A673 (cell line): ENCODE measurements at regions not wholly inside any gene's neighbourhood (a gene's known extent, or its start where the extent isn't known, plus 50 kb on each side); places are given as distances from the start of the nearest gene placed in this dataset.

Experiments
- BruUV-seq: library from RNA; stranded (reverse); fragments of 400-500 nt; replicated peaks from 2 replicates; lab custom pipeline; 2021; lab: Mats Ljungman, UMichigan
- CTCF ChIA-PET: fragments of 300-600 bp; sonication (Branson Sonifier 250); formaldehyde crosslinking; loops from one replicate; lab custom pipeline; 2022; ENCODE audit warnings: antibody characterized with exemption; lab: Charles Lee
- POLR2A ChIA-PET: fragments of 300-600 bp; sonication (Branson Sonifier 250); formaldehyde crosslinking; loops from one replicate; lab custom pipeline; 2022; ENCODE audit warnings: antibody characterized with exemption; ENCODE audit not compliant: low non-redundant PET; lab: Charles Lee
- DNase-seq: peaks from one replicate; pipeline ENCODE4 v3.0.0-alpha.2; 2015; ENCODE audit warnings: low spot score
- H3K27ac ChIP-seq: fragments of 200-600 bp; sonication (generic); 2 replicates; pipeline ENCODE4 v1.5.1; 2016; ENCODE audit warnings: mixed run types, low read depth, mild to moderate bottlenecking, mixed read lengths, antibody characterized with exemption, low read length; ENCODE audit not compliant: poor library complexity, severe bottlenecking
- H3K27me3 ChIP-seq: fragments of 200-600 bp; sonication (generic); replicated peaks from 2 replicates; pipeline ENCODE4 v1.6.1; 2017; ENCODE audit warnings: mixed run types, low read depth, mild to moderate bottlenecking, mixed read lengths, antibody characterized with exemption, low read length; ENCODE audit not compliant: insufficient read depth, poor library complexity
- H3K36me3 ChIP-seq: fragments of 200-600 bp; sonication (generic); 2 replicates; pipeline ENCODE4 v1.6.1; 2016; ENCODE audit warnings: mixed run types, mild to moderate bottlenecking, mixed read lengths, antibody characterized with exemption, low read length; ENCODE audit not compliant: insufficient read depth, poor library complexity, severe bottlenecking
- H3K4me1 ChIP-seq: fragments of 200-600 bp; sonication (generic); 2 replicates; pipeline ENCODE4 v1.6.1; 2017; ENCODE audit warnings: mixed run types, mild to moderate bottlenecking, mixed read lengths, antibody characterized with exemption, low read length; ENCODE audit not compliant: insufficient read depth, poor library complexity, severe bottlenecking
- H3K4me3 ChIP-seq: fragments of 200-600 bp; sonication (generic); 2 replicates; pipeline ENCODE4 v1.5.1; 2016; ENCODE audit warnings: low read depth, mixed run types, mild to moderate bottlenecking, mixed read lengths, low read length; ENCODE audit not compliant: poor library complexity, severe bottlenecking
- H3K9me3 ChIP-seq: fragments of 200-600 bp; sonication (generic); 2 replicates; pipeline ENCODE4 v1.6.1; 2016; ENCODE audit warnings: mixed run types, low read depth, mild to moderate bottlenecking, mixed read lengths, antibody characterized with exemption, low read length; ENCODE audit not compliant: poor library complexity, severe bottlenecking
- EZH2 ChIP-seq: fragments of 200-600 bp; sonication (generic); IDR thresholded peaks from 2 replicates; pipeline ENCODE4 v1.6.1; 2017; ENCODE audit warnings: borderline replicate concordance, low read depth, mild to moderate bottlenecking, mixed read lengths, antibody characterized with exemption, low read length; ENCODE audit not compliant: poor library complexity, severe bottlenecking
- intact Hi-C: fragments of 100-400 bp; cut with micrococcal nuclease; formaldehyde crosslinking; loops from one replicate; pipeline ENCODE4 v1.10.0; 2022; ENCODE audit not compliant: unreplicated experiment
- TF ChIP-seq, protein P1 (sequence below): fragments of 300-800, 200-600 bp; sonication (generic); conservative IDR thresholded peaks from 2 replicates; pipeline ENCODE4 v1.5.1; 2017; ENCODE audit warnings: low read depth, mild to moderate bottlenecking, antibody characterized with exemption, low read length, moderate library complexity, mixed read lengths

GRCh38 chr16:74160759-74161158, 135.9 kb upstream of the PSMD7 start:
- ChIA-PET POLR2A (no interaction called here), CTCF (no interaction called here)
- no peak overlapping the region for H3K4me3 ChIP-seq
- no peak for DNase-seq
- BruUV-seq, result no TSS peak
- H3K36me3 ChIP-seq, result no peaks in the 10 kb centered on the region
- no peaks in the 10 kb centered on the region for H3K4me1 ChIP-seq
- no peaks in the 10 kb centered on the region for H3K9me3 ChIP-seq
- H3K27ac ChIP-seq, result no peak overlapping the region
- TF ChIP-seq, protein P1, sequence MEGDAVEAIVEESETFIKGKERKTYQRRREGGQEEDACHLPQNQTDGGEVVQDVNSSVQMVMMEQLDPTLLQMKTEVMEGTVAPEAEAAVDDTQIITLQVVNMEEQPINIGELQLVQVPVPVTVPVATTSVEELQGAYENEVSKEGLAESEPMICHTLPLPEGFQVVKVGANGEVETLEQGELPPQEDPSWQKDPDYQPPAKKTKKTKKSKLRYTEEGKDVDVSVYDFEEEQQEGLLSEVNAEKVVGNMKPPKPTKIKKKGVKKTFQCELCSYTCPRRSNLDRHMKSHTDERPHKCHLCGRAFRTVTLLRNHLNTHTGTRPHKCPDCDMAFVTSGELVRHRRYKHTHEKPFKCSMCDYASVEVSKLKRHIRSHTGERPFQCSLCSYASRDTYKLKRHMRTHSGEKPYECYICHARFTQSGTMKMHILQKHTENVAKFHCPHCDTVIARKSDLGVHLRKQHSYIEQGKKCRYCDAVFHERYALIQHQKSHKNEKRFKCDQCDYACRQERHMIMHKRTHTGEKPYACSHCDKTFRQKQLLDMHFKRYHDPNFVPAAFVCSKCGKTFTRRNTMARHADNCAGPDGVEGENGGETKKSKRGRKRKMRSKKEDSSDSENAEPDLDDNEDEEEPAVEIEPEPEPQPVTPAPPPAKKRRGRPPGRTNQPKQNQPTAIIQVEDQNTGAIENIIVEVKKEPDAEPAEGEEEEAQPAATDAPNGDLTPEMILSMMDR, result no peak
- no peak for TF ChIP-seq EZH2
- H3K27me3 ChIP-seq, result no peaks in the 10 kb centered on the region
- intact Hi-C loops, result no loop called here

DNA sequence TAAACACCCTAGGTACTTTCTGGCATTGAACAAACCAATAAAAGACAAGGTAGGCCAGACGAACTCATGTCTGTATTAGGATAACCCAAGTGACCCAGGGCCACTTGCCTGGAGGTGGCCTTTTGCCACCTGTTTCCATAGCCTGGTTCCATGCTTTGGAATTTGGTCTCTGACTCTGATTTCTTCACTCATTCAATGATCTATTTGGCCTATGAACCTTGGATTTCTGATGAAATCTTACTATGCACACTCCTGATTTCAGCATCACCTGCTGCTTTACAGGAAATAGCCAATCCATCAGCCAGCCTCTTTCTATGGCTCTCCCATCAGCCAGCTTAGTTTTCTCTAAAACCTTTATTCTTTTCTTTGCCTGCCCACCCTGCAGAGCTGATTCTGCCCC, 142.8 kb upstream of the PSMD7 start:
- H3K27ac ChIP-seq, result no peak overlapping the region
- H3K36me3 ChIP-seq, result no peaks in the 10 kb centered on the region
- no peak for DNase-seq
- no peaks in the 10 kb centered on the region for H3K27me3 ChIP-seq
- no TSS peak for BruUV-seq
- H3K9me3 ChIP-seq, result no peaks in the 10 kb centered on the region
- POLR2A ChIA-PET, result no interaction called here
- no peak for TF ChIP-seq EZH2
- TF ChIP-seq, protein P1, result no peak
- H3K4me3 ChIP-seq, result no peak overlapping the region
- intact Hi-C loops, result loop anchor here (5.0 kb wide), 1 partner anchor 51 kb away; no protein-coding TSS in a partner anchor
- no peaks in the 10 kb centered on the region for H3K4me1 ChIP-seq
- CTCF ChIA-PET, result no interaction called here

DNA sequence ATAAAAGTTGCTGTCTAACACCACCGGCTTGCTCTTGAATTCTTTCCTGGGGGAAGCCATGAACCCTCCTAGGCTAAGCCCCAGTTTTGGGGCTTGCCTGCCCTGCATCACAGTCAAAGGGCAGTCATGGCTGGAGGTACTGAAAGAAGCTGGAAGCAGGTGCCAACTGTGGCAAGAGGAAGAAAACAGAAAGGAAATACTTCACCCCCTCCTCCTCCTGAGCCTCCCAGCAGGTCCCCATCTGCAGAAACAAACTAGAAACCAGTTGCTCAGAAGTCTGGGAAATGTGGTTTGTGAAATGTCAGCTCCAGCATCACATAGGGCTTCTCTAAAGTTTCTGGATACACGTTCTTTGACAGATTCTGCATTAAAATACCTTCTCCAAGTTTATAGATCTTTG, 150.0 kb upstream of the PSMD7 start:
- no peak for TF ChIP-seq EZH2
- TF ChIP-seq, protein P1, result no peak
- Histone ChIP-seq H3K4me1 (no peaks in the 10 kb centered on the region), H3K27me3 (peaks cover 13% of the 10 kb centered on the region), H3K9me3 (no peaks in the 10 kb centered on the region), H3K4me3 (no peak overlapping the region), H3K27ac (no peak overlapping the region), H3K36me3 (no peaks in the 10 kb centered on the region)
- POLR2A ChIA-PET, result no interaction called here
- intact Hi-C loops, result no loop called here
- DNase-seq, result no peak
- CTCF ChIA-PET, result no interaction called here
- BruUV-seq, result no TSS peak
